Hepatocyte (in vitro differentiated cells): ENCODE measurements at regions not wholly inside any gene's neighbourhood (a gene's known extent, or its start where the extent isn't known, plus 50 kb on each side); places are given as distances from the start of the nearest gene placed in this dataset.

ENCODE experiments used
- EZH2 ChIP-seq: fragments of 200-600 bp; sonication (generic); IDR thresholded peaks from 2 replicates; pipeline ENCODE4 v1.6.1; 2016; ENCODE audit warnings: antibody characterized with exemption, mild to moderate bottlenecking, borderline replicate concordance
- EZH2phosphoT487 ChIP-seq: fragments of 200-600 bp; sonication (generic); IDR thresholded peaks from one replicate; pipeline ENCODE4 v1.6.1; 2018; ENCODE audit warnings: antibody characterized with exemption, mild to moderate bottlenecking, low read depth, moderate library complexity; ENCODE audit not compliant: unreplicated experiment, severe bottlenecking
- TF ChIP-seq, protein P1 (sequence below): fragments of 200-600 bp; sonication (generic); IDR thresholded peaks from 2 replicates; pipeline ENCODE4 v1.5.1; 2016; ENCODE audit warnings: antibody characterized with exemption, mild to moderate bottlenecking; ENCODE audit not compliant: poor library complexity

DNA sequence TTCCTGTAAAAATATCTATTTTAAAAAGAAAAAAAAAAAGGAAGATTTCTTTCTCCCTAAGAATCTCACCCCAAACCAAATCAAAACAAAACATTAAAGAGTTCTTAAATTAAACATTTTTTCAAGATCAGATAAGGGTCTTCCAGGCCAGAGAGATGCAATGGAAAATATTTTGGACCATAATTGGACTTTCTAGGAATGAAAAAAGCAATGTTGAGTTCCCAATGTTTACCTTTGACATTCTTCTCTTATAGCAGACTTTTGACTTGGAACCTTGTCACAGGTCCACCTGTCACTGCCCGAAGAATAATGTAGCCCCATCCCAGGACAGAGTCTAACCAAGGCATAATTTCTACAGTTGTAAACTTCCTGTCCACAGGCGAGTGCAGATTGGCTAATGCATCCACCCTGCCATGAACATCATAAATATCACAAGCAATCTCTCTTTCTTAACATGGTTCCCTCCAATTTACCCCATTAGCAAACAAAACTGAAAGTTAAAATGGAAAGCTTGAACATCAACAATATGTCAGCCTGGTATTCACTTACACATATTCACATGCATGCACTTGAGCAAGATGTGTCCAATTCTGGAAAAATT is 121.7 kb upstream of the ZNF366 start:
- TF ChIP-seq, protein P1, sequence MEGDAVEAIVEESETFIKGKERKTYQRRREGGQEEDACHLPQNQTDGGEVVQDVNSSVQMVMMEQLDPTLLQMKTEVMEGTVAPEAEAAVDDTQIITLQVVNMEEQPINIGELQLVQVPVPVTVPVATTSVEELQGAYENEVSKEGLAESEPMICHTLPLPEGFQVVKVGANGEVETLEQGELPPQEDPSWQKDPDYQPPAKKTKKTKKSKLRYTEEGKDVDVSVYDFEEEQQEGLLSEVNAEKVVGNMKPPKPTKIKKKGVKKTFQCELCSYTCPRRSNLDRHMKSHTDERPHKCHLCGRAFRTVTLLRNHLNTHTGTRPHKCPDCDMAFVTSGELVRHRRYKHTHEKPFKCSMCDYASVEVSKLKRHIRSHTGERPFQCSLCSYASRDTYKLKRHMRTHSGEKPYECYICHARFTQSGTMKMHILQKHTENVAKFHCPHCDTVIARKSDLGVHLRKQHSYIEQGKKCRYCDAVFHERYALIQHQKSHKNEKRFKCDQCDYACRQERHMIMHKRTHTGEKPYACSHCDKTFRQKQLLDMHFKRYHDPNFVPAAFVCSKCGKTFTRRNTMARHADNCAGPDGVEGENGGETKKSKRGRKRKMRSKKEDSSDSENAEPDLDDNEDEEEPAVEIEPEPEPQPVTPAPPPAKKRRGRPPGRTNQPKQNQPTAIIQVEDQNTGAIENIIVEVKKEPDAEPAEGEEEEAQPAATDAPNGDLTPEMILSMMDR: no peak
- TF ChIP-seq EZH2 (no peak), EZH2phosphoT487 (no peak)
